ENCODE measurements at regions not wholly inside any gene's neighbourhood (a gene's known extent, or its start where the extent isn't known, plus 50 kb on each side); places are given as distances from the start of the nearest gene placed in this dataset.

- TF ChIP-seq CTCF (IDR thresholded peaks at IDR 0.05; ENCODE audit: low read length) (no peak), EZH2 (optimal IDR thresholded peaks at IDR 0.05; ENCODE audit: low read depth, low read length) (no peak), EZH2phosphoT487 (IDR thresholded peaks at IDR 0.05; ENCODE audit: low read length) (no peak)
These were observed 1042.6 kb downstream of the PLA2G4A start for GRCh38 chr1:187871177-187871845.

Measured in MM.1S (cell line).